ENCODE measurements at regions not wholly inside any gene's neighbourhood (a gene's known extent, or its start where the extent isn't known, plus 50 kb on each side); places are given as distances from the start of the nearest gene placed in this dataset.
A peak's percentile ranks its signal among the peaks of the same experiment; 100 is the strongest.

DNA sequence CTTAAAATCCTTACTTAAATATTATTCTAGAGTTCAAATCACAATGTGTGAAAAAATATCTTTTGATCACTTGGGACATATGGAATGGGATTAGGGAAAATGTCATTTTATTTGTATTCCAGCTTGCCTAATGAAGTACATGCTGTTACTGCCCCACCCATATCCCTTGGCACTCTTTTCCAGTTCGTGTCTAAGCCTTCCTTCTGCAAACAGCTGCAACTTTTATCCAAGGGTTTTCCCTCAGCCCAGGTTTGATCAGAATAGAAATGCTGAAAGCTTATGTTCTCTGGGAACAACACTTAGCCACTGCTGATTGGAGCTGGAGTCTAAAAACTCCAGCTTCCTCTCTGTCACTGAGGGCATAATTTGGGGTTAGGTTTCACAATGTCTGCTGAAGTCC lies 214.1 kb upstream of the FAM3C start:
- FAIRE-seq: no peak

DNA sequence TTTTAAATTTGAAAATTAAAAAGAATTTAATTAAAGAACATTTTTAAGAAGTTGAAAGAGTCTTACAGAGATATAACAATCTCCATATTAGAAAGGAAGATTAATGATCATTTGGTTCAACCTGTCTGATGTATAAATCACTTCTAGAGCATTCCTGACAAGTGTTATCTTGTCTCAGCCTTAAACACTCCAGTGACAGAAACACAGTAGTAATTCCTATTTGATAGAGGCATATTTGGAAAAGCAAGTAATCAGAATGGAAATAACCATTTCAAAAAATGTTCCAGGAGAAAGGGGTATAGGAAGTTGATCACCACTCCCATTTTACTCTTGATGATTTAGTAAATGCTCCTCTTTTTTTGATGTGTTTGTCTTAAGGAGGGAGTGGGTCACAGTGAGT lies 213.1 kb upstream of the FAM3C start:
- FAIRE-seq: peak; percentile 41
- dilution Hi-C loops (cut with MboI; ENCODE audit: extremely low pct_ligation_motif_present, low sequenced_read_pairs): no loop called here
- no peak for TF ChIP-seq EZH2 (IDR thresholded peaks at IDR 0.05; ENCODE audit: low read length)
- TF ChIP-seq, protein P1, sequence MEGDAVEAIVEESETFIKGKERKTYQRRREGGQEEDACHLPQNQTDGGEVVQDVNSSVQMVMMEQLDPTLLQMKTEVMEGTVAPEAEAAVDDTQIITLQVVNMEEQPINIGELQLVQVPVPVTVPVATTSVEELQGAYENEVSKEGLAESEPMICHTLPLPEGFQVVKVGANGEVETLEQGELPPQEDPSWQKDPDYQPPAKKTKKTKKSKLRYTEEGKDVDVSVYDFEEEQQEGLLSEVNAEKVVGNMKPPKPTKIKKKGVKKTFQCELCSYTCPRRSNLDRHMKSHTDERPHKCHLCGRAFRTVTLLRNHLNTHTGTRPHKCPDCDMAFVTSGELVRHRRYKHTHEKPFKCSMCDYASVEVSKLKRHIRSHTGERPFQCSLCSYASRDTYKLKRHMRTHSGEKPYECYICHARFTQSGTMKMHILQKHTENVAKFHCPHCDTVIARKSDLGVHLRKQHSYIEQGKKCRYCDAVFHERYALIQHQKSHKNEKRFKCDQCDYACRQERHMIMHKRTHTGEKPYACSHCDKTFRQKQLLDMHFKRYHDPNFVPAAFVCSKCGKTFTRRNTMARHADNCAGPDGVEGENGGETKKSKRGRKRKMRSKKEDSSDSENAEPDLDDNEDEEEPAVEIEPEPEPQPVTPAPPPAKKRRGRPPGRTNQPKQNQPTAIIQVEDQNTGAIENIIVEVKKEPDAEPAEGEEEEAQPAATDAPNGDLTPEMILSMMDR (optimal IDR thresholded peaks at IDR 0.05 in 1 of 3, IDR thresholded peaks at IDR 0.05 in 1 of 3, conservative IDR thresholded peaks at IDR 0.05 in 1 of 3; ENCODE audit: extremely low read depth in 1 of 3, insufficient read depth in 2 of 3, low read length in 3 of 3): no peak
- Histone ChIP-seq H2AFZ (ENCODE audit: control insufficient read depth, low read length) (no peak overlapping the region), H3K9me1 (ENCODE audit: control insufficient read depth, extremely low read depth, insufficient read depth, low read length) (no peaks in the 10 kb centered on the region), H4K20me1 (ENCODE audit: control insufficient read depth, extremely low read depth, insufficient read depth, low read length) (no peaks in the 10 kb centered on the region), H3K79me2 (ENCODE audit: control insufficient read depth, insufficient read depth, low read length) (no peaks in the 10 kb centered on the region), H3K4me3 (ENCODE audit: control insufficient read depth in 2 of 3, extremely low read depth in 1 of 3, insufficient read depth in 2 of 3, low read depth in 1 of 3, low read length in 3 of 3) (no peak overlapping the region), H3K27me3 (ENCODE audit: control insufficient read depth, extremely low read depth, insufficient read depth, low read length) (no peaks in the 10 kb centered on the region), H3K9ac (ENCODE audit: control insufficient read depth, extremely low read depth, insufficient read depth, low read length) (no peak overlapping the region), H3K27ac (ENCODE audit: control insufficient read depth, insufficient read depth, low read length) (no peak overlapping the region), H3K4me1 (ENCODE audit: control insufficient read depth, extremely low read depth, insufficient read depth, low read length) (peaks cover 17% of the 10 kb centered on the region), H3K4me2 (ENCODE audit: control insufficient read depth, extremely low read depth, insufficient read depth, low read depth, low read length) (no peak overlapping the region), H3K9me3 (ENCODE audit: control insufficient read depth, low read depth, low read length) (no peaks in the 10 kb centered on the region), H3K36me3 (ENCODE audit: control insufficient read depth in 2 of 2, extremely low read depth in 1 of 2, insufficient read depth in 2 of 2, low read length in 2 of 2) (no peaks in the 10 kb centered on the region)
- DNase-seq (ENCODE audit: low read depth, low spot score): no peak

More for the DNA sequence above, 214.1 kb upstream of the FAM3C start:
- Histone ChIP-seq H3K9me1 (ENCODE audit: control insufficient read depth, extremely low read depth, insufficient read depth, low read length) (no peaks in the 10 kb centered on the region), H4K20me1 (ENCODE audit: control insufficient read depth, extremely low read depth, insufficient read depth, low read length) (no peaks in the 10 kb centered on the region), H3K27ac (ENCODE audit: control insufficient read depth, insufficient read depth, low read length) (no peak overlapping the region), H3K9ac (ENCODE audit: control insufficient read depth, extremely low read depth, insufficient read depth, low read length) (no peak overlapping the region), H3K4me2 (ENCODE audit: control insufficient read depth, extremely low read depth, insufficient read depth, low read depth, low read length) (no peak overlapping the region), H3K9me3 (ENCODE audit: control insufficient read depth, low read depth, low read length) (no peaks in the 10 kb centered on the region), H3K4me3 (ENCODE audit: control insufficient read depth in 2 of 3, extremely low read depth in 1 of 3, insufficient read depth in 2 of 3, low read depth in 1 of 3, low read length in 3 of 3) (no peak overlapping the region), H3K36me3 (ENCODE audit: control insufficient read depth in 2 of 2, extremely low read depth in 1 of 2, insufficient read depth in 2 of 2, low read length in 2 of 2) (no peaks in the 10 kb centered on the region), H3K27me3 (ENCODE audit: control insufficient read depth, extremely low read depth, insufficient read depth, low read length) (no peaks in the 10 kb centered on the region), H3K79me2 (ENCODE audit: control insufficient read depth, insufficient read depth, low read length) (no peaks in the 10 kb centered on the region), H2AFZ (ENCODE audit: control insufficient read depth, low read length) (no peak overlapping the region), H3K4me1 (ENCODE audit: control insufficient read depth, extremely low read depth, insufficient read depth, low read length) (peaks cover 8% of the 10 kb centered on the region)
- TF ChIP-seq, protein P1 (optimal IDR thresholded peaks at IDR 0.05 in 1 of 3, IDR thresholded peaks at IDR 0.05 in 1 of 3, conservative IDR thresholded peaks at IDR 0.05 in 1 of 3; ENCODE audit: extremely low read depth in 1 of 3, insufficient read depth in 2 of 3, low read length in 3 of 3): no peak
- no peak for TF ChIP-seq EZH2 (IDR thresholded peaks at IDR 0.05; ENCODE audit: low read length)
- dilution Hi-C loops (cut with MboI; ENCODE audit: extremely low pct_ligation_motif_present, low sequenced_read_pairs): no loop called here
- no peak for DNase-seq (ENCODE audit: low read depth, low spot score)

Measured in keratinocyte (primary cell).